ENCODE measurements at regions not wholly inside any gene's neighbourhood (a gene's known extent, or its start where the extent isn't known, plus 50 kb on each side); places are given as distances from the start of the nearest gene placed in this dataset.

DNA sequence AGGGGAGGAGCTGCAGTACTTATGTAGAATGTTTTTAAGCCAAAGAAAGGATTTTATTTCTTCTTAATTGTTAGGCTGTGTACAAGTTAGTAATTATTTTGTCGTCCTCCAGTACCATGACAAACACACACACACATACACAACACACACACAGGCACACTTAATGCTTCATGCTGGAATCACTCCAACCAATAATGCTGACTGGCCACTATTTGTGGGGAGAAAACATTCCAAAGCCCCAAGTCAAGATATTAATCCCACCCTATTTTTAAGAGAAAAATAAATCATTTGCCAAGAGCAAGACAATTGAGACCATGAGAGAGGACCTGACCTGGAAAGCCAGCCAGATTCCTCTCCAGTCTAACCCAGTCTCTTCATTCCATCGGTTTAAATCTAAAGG is 51.8 kb upstream of the TMCO5A start:
- no peak for DNase-seq (ENCODE audit: low spot score)
- ChIA-PET CTCF (no interaction called here), POLR2A (ENCODE audit: low non-redundant PET) (no interaction called here)
- TF ChIP-seq, protein P1, sequence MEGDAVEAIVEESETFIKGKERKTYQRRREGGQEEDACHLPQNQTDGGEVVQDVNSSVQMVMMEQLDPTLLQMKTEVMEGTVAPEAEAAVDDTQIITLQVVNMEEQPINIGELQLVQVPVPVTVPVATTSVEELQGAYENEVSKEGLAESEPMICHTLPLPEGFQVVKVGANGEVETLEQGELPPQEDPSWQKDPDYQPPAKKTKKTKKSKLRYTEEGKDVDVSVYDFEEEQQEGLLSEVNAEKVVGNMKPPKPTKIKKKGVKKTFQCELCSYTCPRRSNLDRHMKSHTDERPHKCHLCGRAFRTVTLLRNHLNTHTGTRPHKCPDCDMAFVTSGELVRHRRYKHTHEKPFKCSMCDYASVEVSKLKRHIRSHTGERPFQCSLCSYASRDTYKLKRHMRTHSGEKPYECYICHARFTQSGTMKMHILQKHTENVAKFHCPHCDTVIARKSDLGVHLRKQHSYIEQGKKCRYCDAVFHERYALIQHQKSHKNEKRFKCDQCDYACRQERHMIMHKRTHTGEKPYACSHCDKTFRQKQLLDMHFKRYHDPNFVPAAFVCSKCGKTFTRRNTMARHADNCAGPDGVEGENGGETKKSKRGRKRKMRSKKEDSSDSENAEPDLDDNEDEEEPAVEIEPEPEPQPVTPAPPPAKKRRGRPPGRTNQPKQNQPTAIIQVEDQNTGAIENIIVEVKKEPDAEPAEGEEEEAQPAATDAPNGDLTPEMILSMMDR (conservative IDR thresholded peaks at IDR 0.05; ENCODE audit: low read depth), result no peak
- no peak overlapping the region for H3K27ac ChIP-seq
